PC-3 (cell line): ENCODE measurements at regions not wholly inside any gene's neighbourhood (a gene's known extent, or its start where the extent isn't known, plus 50 kb on each side); places are given as distances from the start of the nearest gene placed in this dataset.

Experiments used
- ATAC-seq: fragments of 200-7000 bp; cut with Tn5 transposase; 2 replicates; pipeline ENCODE4 v1.9.1; 2020; ENCODE audit warnings: mild to moderate bottlenecking, moderate library complexity
- BruUV-seq: library from RNA; stranded (reverse); fragments of 400-500 nt; replicated peaks from 2 replicates; lab custom pipeline; 2021; lab: Mats Ljungman, UMichigan
- CTCF ChIA-PET: fragments of 300-600 bp; sonication (Branson Sonifier 250); formaldehyde crosslinking; loops from one replicate; lab custom pipeline; 2022; ENCODE audit warnings: antibody characterized with exemption; lab: Charles Lee
- POLR2A ChIA-PET: fragments of 300-600 bp; sonication (Branson Sonifier 250); formaldehyde crosslinking; loops from one replicate; lab custom pipeline; 2022; ENCODE audit warnings: antibody characterized with exemption; ENCODE audit not compliant: unreplicated experiment; lab: Charles Lee
- DNase-seq: peaks from one replicate; pipeline ENCODE4 v3.0.0-alpha.2; 2015
- H2AFZ ChIP-seq: fragments of 300-600 bp; sonication (generic); 2 replicates; pipeline ENCODE4 v1.6.0; 2016; ENCODE audit warnings: antibody characterized with exemption, low read length
- H3F3A ChIP-seq: fragments of 300-600 bp; sonication (generic); one replicate; pipeline ENCODE4 v1.6.0; 2017; ENCODE audit warnings: antibody characterized with exemption, low read length, control low read depth, mild to moderate bottlenecking; ENCODE audit not compliant: unreplicated experiment
- H3K27ac ChIP-seq: fragments of 300-600 bp; sonication (generic); 2 replicates; pipeline ENCODE4 v1.5.1; 2016; ENCODE audit warnings: mild to moderate bottlenecking, low read length
- H3K27me3 ChIP-seq: fragments of 300-600 bp; sonication (generic); 2 replicates; pipeline ENCODE4 v1.6.1; 2016; ENCODE audit warnings: low read length, mixed read lengths
- H3K36me3 ChIP-seq: fragments of 300-600 bp; sonication (generic); 2 replicates; pipeline ENCODE4 v1.6.1; 2016; ENCODE audit warnings: low read depth, mixed run types, low read length, mixed read lengths
- H3K4me1 ChIP-seq: fragments of 300-600 bp; sonication (generic); 2 replicates; pipeline ENCODE4 v1.5.1; 2016; ENCODE audit warnings: low read length; ENCODE audit not compliant: insufficient read depth
- H3K4me2 ChIP-seq: fragments of 300-600 bp; sonication (generic); 2 replicates; pipeline ENCODE4 v1.6.0; 2016; ENCODE audit warnings: low read length
- H3K4me3 ChIP-seq: fragments of 300-600 bp; sonication (generic); 2 replicates; pipeline ENCODE4 v1.5.1; 2016; ENCODE audit warnings: mild to moderate bottlenecking, low read length, mixed read lengths
- H3K79me2 ChIP-seq: fragments of 300-600 bp; sonication (generic); 2 replicates; pipeline ENCODE4 v1.6.1; 2017; ENCODE audit warnings: low read length, mixed read lengths
- H3K9ac ChIP-seq: fragments of 300-600 bp; sonication (generic); 2 replicates; pipeline ENCODE4 v1.6.0; 2016; ENCODE audit warnings: mild to moderate bottlenecking, low read length
- H3K9me2 ChIP-seq: fragments of 300-600 bp; sonication (generic); replicated peaks from 2 replicates; pipeline ENCODE4 v1.6.1; 2016; ENCODE audit warnings: mixed run types, low read length, mixed read lengths
- H3K9me3 ChIP-seq: fragments of 300-600 bp; sonication (generic); 2 replicates; pipeline ENCODE4 v1.6.1; 2016; ENCODE audit warnings: low read length, mixed read lengths
- H4K20me1 ChIP-seq: fragments of 300-600 bp; sonication (generic); 2 replicates; pipeline ENCODE4 v1.6.1; 2016; ENCODE audit warnings: low read length, mixed read lengths
- EZH2 ChIP-seq: fragments of 300-600 bp; sonication (generic); IDR thresholded peaks from one replicate; pipeline ENCODE4 v1.6.1; 2017; ENCODE audit warnings: antibody characterized with exemption, mild to moderate bottlenecking, low read length; ENCODE audit not compliant: unreplicated experiment
- EZH2phosphoT487 ChIP-seq: fragments of 300-600 bp; sonication (generic); IDR thresholded peaks from 2 replicates; pipeline ENCODE4 v1.6.1; 2018; ENCODE audit warnings: mild to moderate bottlenecking, antibody characterized with exemption, low read length, borderline replicate concordance
- intact Hi-C: fragments of 100-400 bp; cut with micrococcal nuclease; formaldehyde crosslinking; loops from 2 replicates; pipeline ENCODE4 v1.9.0; 2023
- TF ChIP-seq, protein P1 (sequence below): fragments of 300-600 bp; sonication (generic); conservative IDR thresholded peaks from 2 replicates; pipeline ENCODE4 v1.5.1; 2017; ENCODE audit warnings: antibody characterized with exemption, low read depth, mild to moderate bottlenecking, low read length

DNA sequence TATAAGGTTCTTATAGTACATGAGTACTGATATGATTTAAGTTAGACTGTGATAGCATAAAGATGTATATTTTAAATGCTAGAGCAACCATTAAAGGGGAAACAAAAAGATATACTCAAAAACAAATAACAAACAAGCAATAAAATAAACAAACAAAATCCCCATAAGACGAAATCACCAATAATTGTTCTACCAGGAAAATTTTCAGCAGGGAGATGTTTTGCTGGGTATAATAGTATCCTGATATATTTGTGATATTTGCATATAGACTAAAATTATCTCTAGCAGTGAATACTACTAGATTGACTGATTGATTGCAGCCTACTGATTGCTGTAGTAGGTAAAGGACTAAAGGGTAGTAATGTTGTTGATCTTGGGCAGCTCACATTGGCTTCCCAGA is 177.4 kb downstream of the TMEM182 start:
- no peaks in the 10 kb centered on the region for H4K20me1 ChIP-seq

DNA sequence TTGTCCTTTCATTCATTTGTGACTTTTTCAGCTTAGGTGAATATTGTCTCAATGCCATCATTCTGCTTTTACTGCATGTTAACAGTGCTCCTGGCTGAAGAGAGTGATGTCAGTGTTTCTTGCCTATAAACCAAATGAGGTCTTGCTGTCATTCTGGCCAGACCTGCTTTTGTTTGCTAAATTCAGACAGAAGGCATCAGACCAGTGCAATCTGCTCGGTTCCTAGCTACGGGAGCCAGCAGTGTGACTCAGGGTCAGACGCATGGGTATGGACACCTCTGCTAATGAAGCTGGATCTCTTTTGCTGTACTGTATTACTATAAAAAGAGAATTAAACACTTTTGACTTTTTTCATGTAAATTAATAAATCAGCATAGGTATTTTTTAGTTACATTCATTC is 178.9 kb downstream of the TMEM182 start:
- no peaks in the 10 kb centered on the region for H3K9me2 ChIP-seq
- H3F3A ChIP-seq: no peaks in the 10 kb centered on the region
- no peak overlapping the region for H3K4me3 ChIP-seq
- H4K20me1 ChIP-seq: no peaks in the 10 kb centered on the region
- peaks cover 67% of the 10 kb centered on the region for H3K27me3 ChIP-seq
- no peak overlapping the region for H3K27ac ChIP-seq
- H3K9me3 ChIP-seq: peaks cover 3% of the 10 kb centered on the region; the same call in 1 of the 2 replicates
- ChIA-PET POLR2A (no interaction called here), CTCF (no interaction called here)
- no peak overlapping the region for H3K9ac ChIP-seq
- TF ChIP-seq EZH2phosphoT487 (no peak), EZH2 (no peak)
- TF ChIP-seq, protein P1, sequence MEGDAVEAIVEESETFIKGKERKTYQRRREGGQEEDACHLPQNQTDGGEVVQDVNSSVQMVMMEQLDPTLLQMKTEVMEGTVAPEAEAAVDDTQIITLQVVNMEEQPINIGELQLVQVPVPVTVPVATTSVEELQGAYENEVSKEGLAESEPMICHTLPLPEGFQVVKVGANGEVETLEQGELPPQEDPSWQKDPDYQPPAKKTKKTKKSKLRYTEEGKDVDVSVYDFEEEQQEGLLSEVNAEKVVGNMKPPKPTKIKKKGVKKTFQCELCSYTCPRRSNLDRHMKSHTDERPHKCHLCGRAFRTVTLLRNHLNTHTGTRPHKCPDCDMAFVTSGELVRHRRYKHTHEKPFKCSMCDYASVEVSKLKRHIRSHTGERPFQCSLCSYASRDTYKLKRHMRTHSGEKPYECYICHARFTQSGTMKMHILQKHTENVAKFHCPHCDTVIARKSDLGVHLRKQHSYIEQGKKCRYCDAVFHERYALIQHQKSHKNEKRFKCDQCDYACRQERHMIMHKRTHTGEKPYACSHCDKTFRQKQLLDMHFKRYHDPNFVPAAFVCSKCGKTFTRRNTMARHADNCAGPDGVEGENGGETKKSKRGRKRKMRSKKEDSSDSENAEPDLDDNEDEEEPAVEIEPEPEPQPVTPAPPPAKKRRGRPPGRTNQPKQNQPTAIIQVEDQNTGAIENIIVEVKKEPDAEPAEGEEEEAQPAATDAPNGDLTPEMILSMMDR: no peak
- intact Hi-C loops: no loop called here
- H3K4me1 ChIP-seq: no peaks in the 10 kb centered on the region
- DNase-seq (no peak), ATAC-seq (no peak)
- H3K36me3 ChIP-seq: no peaks in the 10 kb centered on the region
- H2AFZ ChIP-seq: no peak overlapping the region
- H3K79me2 ChIP-seq: no peaks in the 10 kb centered on the region
- H3K4me2 ChIP-seq: no peak overlapping the region
- no TSS peak for BruUV-seq

More for the DNA sequence above, 177.4 kb downstream of the TMEM182 start:
- ATAC-seq (no peak), DNase-seq (no peak)
- H3K4me1 ChIP-seq: no peaks in the 10 kb centered on the region
- no peak overlapping the region for H2AFZ ChIP-seq
- no peak overlapping the region for H3K27ac ChIP-seq
- no TSS peak for BruUV-seq
- POLR2A ChIA-PET: no interaction called here
- H3K9me3 ChIP-seq: peaks cover 3% of the 10 kb centered on the region; the same call in 1 of the 2 replicates
- H3K27me3 ChIP-seq: peaks cover 67% of the 10 kb centered on the region
- no peak for TF ChIP-seq EZH2phosphoT487
- TF ChIP-seq EZH2: no peak
- TF ChIP-seq, protein P1: no peak
- no peak overlapping the region for H3K9ac ChIP-seq
- H3K79me2 ChIP-seq: no peaks in the 10 kb centered on the region
- no peak overlapping the region for H3K4me3 ChIP-seq
- H3K9me2 ChIP-seq: no peaks in the 10 kb centered on the region
- intact Hi-C loops: no loop called here
- no peaks in the 10 kb centered on the region for H3K36me3 ChIP-seq
- H3K4me2 ChIP-seq: no peak overlapping the region
- H3F3A ChIP-seq: no peaks in the 10 kb centered on the region
- CTCF ChIA-PET: no interaction called here

DNA sequence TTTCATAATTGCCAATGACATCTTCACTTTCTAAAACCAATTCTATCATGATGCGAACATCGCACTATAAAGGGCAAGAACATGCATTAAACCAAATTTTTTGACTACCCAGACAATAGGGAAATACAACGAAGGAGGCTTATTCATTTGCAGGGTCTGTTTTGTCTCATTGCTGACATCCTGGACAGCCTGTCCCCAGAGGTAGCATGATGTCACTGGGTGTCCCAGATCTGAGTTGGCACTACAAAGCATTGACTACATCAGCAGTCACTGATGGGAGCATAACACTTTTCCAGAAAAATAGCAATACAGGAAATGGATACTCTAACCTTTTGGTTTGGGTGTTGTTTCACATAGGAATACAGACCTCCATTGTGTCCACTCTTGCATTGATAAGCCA is 180.3 kb downstream of the TMEM182 start:
- Histone ChIP-seq H3K4me2 (no peak overlapping the region), H3K27ac (no peak overlapping the region), H3K9me2 (no peaks in the 10 kb centered on the region), H2AFZ (no peak overlapping the region), H3K4me3 (no peak overlapping the region), H3K36me3 (no peaks in the 10 kb centered on the region), H3K27me3 (peaks cover 75% of the 10 kb centered on the region), H3K4me1 (no peaks in the 10 kb centered on the region), H3K79me2 (no peaks in the 10 kb centered on the region), H3K9me3 (peaks cover 3% of the 10 kb centered on the region; the same call in 1 of the 2 replicates), H3K9ac (no peak overlapping the region), H4K20me1 (no peaks in the 10 kb centered on the region), H3F3A (no peaks in the 10 kb centered on the region)
- TF ChIP-seq EZH2 (no peak), EZH2phosphoT487 (no peak)
- TF ChIP-seq, protein P1: no peak
- DNase-seq: no peak
- no peak for ATAC-seq
- CTCF ChIA-PET: no interaction called here
- no TSS peak for BruUV-seq
- POLR2A ChIA-PET: no interaction called here
- intact Hi-C loops: no loop called here
